Stimulated activated CD4-positive, alpha-beta T cell treated with anti-CD3 and anti-CD28 coated beads, Interleukin-12 subunit alpha, Interleukin-12 subunit beta, amount 100 ng/mL, for 4 hours (primary cell): ENCODE measurements at regions not wholly inside any gene's neighbourhood (a gene's known extent, or its start where the extent isn't known, plus 50 kb on each side); places are given as distances from the start of the nearest gene placed in this dataset.

ENCODE experiments used
- DNase-seq: peaks from one replicate; pipeline ENCODE4 v3.0.0-alpha.2; 2020

DNA sequence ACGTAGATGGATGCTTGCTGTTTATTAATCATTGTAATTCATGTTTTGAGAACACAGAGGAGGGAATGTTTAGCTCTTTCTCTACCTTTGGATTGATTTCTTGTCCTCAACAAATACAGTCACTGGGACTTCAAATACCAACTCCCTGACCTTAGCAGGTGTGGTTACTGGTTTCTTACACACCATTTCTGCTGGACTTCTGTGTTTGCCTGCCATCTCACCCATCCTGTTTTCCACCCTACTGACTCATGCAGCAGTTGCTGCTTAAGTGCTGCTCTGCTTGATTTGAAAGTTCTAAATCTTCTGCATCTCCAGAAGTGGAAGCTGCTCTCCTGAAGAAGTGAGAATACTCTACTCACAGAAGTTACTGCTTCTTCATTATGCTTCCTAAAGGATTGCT is 170.3 kb downstream of the ZPLD1 start:
- DNase-seq = no peak

- no peak for DNase-seq
Measured at GRCh38 chr3:102608875-102609274, 174.1 kb downstream of the ZPLD1 start.

DNA sequence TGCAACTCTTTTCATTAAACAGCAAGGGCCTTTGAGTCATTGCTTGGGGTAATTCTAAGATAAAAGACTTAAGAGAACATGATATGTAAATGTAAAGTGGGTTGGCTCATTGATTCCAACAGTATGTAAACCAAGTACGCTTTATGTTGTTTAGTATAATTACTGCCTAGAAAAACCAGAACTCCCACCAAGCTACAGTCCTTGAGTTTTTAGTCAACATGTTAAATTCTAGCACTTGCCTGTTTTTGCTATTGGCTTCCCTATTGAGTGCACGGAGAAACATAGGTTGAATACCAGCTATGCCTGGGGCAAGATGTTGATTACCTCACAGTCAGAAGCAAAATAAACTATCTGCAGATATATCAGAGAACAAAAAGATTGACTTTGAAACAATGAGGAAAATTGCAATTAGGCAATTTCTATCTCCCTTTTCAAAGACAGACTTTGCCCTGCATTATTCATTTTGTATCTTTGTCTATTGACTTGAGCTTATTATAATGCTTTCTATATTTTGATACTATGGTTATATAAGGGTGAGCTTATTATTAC is 179.3 kb downstream of the ZPLD1 start:
- no peak for DNase-seq

DNA sequence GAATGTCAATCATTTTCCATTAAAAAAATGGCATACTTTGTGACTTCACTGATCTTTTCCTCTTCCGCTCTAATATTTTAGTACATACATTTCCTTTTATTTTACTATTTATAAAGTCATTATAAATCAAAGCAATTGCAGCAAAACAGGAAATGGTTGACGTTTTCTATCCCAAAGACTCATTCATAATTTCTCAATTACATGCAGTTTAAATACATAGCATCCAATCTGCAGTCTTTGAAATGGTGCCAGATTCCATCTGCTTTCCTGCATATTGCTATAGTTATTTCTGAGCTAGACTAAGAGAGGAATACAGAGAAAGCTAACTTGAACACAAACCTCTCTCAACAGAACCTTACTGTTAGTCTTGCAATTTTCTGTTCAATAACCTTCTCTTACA is 179.8 kb downstream of the ZPLD1 start:
- no peak for DNase-seq

- no peak for DNase-seq
Measured at GRCh38 chr3:102617381-102617780, 182.6 kb downstream of the ZPLD1 start.

DNA sequence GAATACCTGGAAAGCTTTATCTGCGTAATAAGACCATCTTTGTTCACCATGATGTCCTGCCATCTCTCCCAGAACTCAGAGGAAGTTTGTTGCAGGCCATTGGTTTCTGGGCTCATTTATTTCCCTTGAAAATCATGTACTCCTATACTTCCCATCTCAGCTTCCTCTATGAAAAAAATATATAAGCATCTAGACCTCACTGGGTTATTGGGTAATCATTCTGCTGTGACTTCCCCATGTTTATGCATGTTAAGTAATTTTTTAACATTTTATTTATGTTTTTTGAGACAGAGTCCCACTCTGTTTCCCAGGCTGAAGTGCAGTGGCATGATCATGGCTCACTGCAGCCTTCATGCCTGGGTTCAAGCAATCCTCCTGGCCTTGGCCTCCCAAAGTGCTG is 184.5 kb downstream of the ZPLD1 start:
- no peak for DNase-seq

- no peak for DNase-seq
Measured at GRCh38 chr3:102629943-102630342, 195.1 kb downstream of the ZPLD1 start.

GRCh38 chr3:102630531-102630930 is 195.7 kb downstream of the ZPLD1 start:
- DNase-seq = no peak

- no peak for DNase-seq
Measured at GRCh38 chr3:102643546-102643945, 208.7 kb downstream of the ZPLD1 start.

GRCh38 chr3:102646557-102646956 is 211.7 kb downstream of the ZPLD1 start:
- DNase-seq = no peak

GRCh38 chr3:102660653-102661052 is 225.8 kb downstream of the ZPLD1 start:
- DNase-seq = no peak

DNA sequence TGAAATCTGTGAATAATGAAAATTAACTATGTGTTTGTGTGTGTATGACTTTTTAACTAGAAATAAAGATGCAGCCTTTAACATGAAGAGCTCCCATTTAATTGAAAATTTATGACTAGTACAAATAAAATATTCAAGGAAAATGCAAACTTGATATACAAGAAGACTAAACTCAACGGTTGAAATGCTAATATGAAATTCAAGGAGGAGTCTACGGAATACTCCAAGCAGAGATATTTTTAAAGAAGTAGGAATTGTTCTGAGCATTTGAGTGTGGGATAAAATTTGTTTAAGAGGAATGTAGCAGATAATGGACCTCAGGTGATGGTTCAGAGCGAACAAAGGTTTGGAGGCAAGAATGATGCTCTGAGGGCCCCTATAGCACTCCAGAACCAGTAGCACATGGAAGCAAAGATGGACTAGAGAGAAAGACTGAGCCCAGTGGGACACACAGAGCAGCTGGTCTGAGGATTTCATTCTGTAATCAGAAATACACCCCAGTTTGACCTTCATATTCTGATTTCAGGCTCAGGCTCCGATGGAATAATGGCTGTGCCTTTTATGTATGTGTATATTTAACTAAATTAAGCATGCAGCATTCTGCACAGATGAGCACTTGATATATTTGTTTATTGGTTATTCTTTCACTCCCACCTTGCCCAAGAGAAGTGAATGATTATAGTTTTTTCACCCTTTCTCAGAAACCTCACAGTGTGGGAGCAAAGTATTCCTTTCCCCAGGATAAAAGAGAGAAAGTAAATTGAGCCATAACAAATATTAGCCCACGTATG is 227.1 kb downstream of the ZPLD1 start:
- no peak for DNase-seq

DNA sequence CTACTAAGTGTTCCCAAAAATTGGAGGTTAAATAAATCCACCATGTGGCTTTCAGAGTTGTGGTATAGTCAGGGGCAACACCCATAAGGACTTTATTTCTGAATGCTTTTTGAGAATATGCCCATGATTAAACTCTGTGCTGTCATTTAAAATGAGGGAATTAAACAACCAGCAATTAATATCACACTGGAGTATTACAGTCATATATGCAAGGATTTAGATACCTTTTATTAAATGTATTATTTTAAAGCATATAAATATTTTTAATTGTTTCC is 227.6 kb downstream of the ZPLD1 start:
- no peak for DNase-seq

DNA sequence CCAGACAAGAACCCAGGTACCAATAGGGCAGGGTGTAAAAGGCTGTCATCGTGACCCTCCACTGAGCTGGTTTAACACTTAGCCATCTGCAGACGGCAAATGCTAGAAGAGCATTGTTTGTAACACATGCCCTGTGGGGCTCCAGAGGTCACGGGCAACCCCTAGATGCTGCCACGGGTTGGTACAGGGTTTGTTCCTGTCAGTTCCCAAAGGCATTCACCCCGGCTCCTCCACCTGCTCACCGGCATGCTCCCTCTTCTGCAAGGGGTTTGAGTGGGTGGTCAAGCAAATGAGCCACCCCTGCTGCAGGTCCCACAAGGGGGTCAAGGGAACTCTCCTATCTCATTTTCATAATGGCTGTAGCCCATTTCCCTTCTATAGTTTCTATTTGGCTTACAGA is 229.3 kb downstream of the ZPLD1 start:
- DNase-seq = no peak

DNA sequence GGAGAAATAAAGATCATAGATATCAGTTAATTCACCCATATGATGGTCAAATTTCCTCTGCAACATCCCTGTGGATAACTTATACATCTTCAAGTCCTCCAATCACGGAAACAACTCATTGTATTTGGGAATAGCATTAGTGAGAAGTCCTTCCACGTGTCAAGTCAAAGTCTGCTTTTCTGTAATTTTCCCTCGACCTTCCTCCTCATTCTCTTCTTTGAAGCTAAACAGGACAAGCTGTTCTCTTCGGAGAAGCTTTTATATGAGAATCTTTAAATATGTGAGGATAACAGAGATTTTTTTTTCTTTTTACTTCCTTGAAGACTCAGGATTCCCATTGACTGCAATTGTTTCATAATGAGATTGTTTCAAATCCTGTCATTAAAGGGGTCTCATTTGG is 230.4 kb downstream of the ZPLD1 start:
- DNase-seq = no peak

- DNase-seq = no peak
Measured at GRCh38 chr3:102668247-102668646, 233.4 kb downstream of the ZPLD1 start.

DNA sequence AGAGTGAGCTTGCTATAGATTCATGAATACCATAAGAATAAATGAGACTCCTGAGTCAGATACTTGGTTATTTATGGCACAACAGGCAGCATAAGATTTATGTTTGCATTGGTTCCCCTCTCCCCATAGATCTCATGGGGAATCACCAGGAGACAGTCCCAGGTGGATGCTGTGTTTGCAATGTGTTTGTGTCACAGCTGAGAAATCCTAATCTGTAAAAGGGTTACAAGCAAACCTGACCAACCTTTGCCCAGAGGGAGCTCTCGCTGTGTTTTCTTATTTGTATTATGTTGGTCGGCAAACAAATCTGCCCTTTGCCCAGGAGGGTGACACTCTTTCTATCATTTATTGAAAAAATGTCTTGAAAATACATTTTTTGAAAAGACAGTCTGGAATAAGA is 236.2 kb downstream of the ZPLD1 start:
- no peak for DNase-seq

- no peak for DNase-seq
Measured at GRCh38 chr3:102672305-102672704, 237.5 kb downstream of the ZPLD1 start.

- peak; percentile 54 for DNase-seq
Measured at GRCh38 chr3:102673271-102674115, 238.7 kb downstream of the ZPLD1 start.

- DNase-seq = no peak
Measured at GRCh38 chr3:102674284-102674683, 239.5 kb downstream of the ZPLD1 start.

DNA sequence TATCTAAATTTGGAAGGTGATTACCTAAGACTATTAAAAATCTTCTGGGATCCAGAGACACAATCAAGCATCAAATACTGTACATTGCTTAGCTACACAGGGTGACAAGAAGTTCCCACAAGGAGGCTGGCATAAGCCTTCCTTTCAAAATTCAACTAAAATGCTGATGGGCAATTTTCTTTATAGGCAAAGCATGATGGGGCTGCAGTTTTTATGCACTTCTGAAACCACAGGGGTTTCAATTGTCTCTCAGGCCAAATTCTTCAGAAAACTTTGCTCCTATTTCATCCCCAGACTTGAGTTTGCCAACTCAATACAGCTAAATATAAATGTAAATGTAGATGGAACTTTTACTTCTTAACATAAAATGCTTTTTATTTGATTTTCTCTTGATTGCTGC is 241.6 kb downstream of the ZPLD1 start:
- no peak for DNase-seq

GRCh38 chr3:102682741-102683140 is 247.9 kb downstream of the ZPLD1 start:
- no peak for DNase-seq

DNA sequence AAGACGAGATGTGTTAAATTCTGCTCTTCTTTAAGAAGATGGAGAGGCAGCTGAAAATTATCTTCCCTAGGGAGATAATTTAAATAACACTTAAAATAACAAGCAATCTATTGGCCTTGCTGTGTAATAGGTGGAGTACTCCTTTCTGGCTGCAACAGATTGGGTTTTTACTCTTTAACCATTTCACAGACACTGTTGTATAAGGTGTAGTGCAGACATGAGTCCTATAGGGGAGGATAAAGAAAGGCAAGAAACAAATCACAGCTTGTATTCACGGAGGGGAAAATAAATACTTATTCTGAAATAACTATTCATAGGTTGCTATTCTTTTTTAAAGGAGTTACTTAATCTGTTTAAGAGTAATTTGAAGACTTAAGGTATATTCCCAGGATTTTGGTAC is 252.0 kb downstream of the ZPLD1 start:
- DNase-seq = no peak

DNA sequence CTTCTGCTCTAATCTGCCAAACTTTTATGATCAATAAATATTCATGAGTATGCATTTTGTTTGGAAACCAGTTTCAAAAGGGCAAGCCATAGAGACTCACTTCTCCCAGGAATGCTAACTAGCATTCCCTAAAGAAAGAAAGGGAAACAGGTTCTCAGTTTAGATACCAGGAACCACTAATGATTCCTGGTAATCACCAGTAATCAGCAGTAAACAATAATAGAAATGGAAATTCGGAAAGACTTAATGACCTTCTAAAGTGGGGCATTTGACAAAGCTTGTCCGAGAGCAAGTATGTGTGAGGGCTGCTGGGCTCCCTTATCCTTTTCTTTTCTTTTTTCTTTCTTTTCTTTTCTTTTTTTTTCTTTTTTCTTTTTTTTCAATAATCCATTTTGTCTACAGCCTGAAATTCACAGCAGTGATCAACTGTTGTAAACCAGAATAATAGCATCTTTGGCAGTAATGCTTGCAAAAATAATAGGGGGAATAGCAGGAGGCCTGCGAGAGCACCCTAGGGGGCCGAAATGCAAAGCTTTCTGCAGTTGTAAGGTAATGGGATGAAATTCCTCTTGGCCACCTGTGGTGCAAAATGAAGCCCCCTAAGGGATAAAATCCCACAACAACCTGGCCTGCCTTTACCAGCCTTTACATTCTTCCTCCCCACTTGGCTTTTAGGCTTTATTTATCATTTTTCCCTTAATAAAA is 253.2 kb downstream of the ZPLD1 start:
- no peak for DNase-seq
